ENCODE measurements at regions not wholly inside any gene's neighbourhood (a gene's known extent, or its start where the extent isn't known, plus 50 kb on each side); places are given as distances from the start of the nearest gene placed in this dataset.

GRCh38 chrX:110941906-110942305 is 146.3 kb upstream of the CHRDL1 start:
- RAD21 ChIA-PET (ENCODE audit: low non-redundant PET in 1 of 2, low total read pairs in 2 of 2, uncharacterized antibody in 2 of 2, unreplicated experiment in 2 of 2), result no interaction called here
- Histone ChIP-seq H3K27ac (ENCODE audit: low read depth, low read length) (no peak overlapping the region), H2AFZ (ENCODE audit: low read depth, low read length, poor library complexity, severe bottlenecking) (no peak overlapping the region), H3K79me2 (ENCODE audit: insufficient read depth, low read length) (no peaks in the 10 kb centered on the region), H3K4me2 (ENCODE audit: low read length) (no peak overlapping the region), H3K4me3 (replicated peaks in 1 of 2; ENCODE audit: low read depth in 1 of 2, low read length in 2 of 2) (no peak overlapping the region), H3K36me3 (ENCODE audit: control insufficient read depth in 1 of 2, insufficient read depth in 2 of 2, low read length in 2 of 2) (no peaks in the 10 kb centered on the region), H3K27me3 (ENCODE audit: insufficient read depth, low read length) (no peaks in the 10 kb centered on the region), H3K9me3 (ENCODE audit: control insufficient read depth in 1 of 2, insufficient read depth in 1 of 2, low read depth in 1 of 2, low read length in 2 of 2) (no peaks in the 10 kb centered on the region), H3K4me1 (ENCODE audit: control insufficient read depth in 1 of 2, insufficient read depth in 2 of 2, low read length in 2 of 2) (no peaks in the 10 kb centered on the region), H4K20me1 (ENCODE audit: insufficient read depth) (no peaks in the 10 kb centered on the region), H3K9ac (ENCODE audit: low read length) (no peak overlapping the region), H3K9me2 (ENCODE audit: insufficient read depth) (no peaks in the 10 kb centered on the region)
- CTCF ChIA-PET, result no interaction called here
- DNase-seq (ENCODE audit: low read depth, low spot score) (no peak), ATAC-seq (no peak)
- TF ChIP-seq YY1 (IDR thresholded peaks at IDR 0.05; ENCODE audit: extremely low read depth, insufficient replicate concordance, low read depth, low read length) (no peak), SRF (IDR thresholded peaks at IDR 0.05; ENCODE audit: low read depth) (no peak), ZFX (IDR thresholded peaks at IDR 0.05) (no peak), CTCF (IDR thresholded peaks at IDR 0.05 in 2 of 3, conservative IDR thresholded peaks at IDR 0.05 in 1 of 3; ENCODE audit: borderline replicate concordance in 1 of 3, insufficient read depth in 1 of 3, low read depth in 2 of 3, low read length in 2 of 3) (no peak), ZNF274 (IDR thresholded peaks at IDR 0.05; ENCODE audit: low read depth, low read length) (no peak), EZH2 (IDR thresholded peaks at IDR 0.05) (no peak), POLR2A (IDR thresholded peaks at IDR 0.05; ENCODE audit: borderline replicate concordance, extremely low read depth, insufficient read depth, insufficient read length) (no peak), FOSL1 (IDR thresholded peaks at IDR 0.05; ENCODE audit: low read depth) (no peak), ELF1 (IDR thresholded peaks at IDR 0.05; ENCODE audit: borderline replicate concordance, low read depth) (no peak), SP1 (IDR thresholded peaks at IDR 0.05; ENCODE audit: low read depth) (no peak), CBX3 (IDR thresholded peaks at IDR 0.05; ENCODE audit: low read depth) (no peak), SIN3A (IDR thresholded peaks at IDR 0.05; ENCODE audit: low read depth) (no peak)
- intact Hi-C loops (cut with micrococcal nuclease), result no loop called here
- POLR2A ChIA-PET, result no interaction called here
- BruUV-seq (replicated peaks), result no TSS peak
